ENCODE measurements at regions not wholly inside any gene's neighbourhood (a gene's known extent, or its start where the extent isn't known, plus 50 kb on each side); places are given as distances from the start of the nearest gene placed in this dataset.

GRCh38 chr20:39911497-39911896 lies 777.5 kb downstream of the MAFB start:
- TF ChIP-seq POLR2AphosphoS5 (IDR thresholded peaks at IDR 0.05; ENCODE audit: low read depth, low read length), result no peak
- no peak for TF ChIP-seq SPI1 (IDR thresholded peaks at IDR 0.05; ENCODE audit: low read depth, low read length)
- no peak for TF ChIP-seq POLR2A (IDR thresholded peaks at IDR 0.05; ENCODE audit: low read depth, low read length)
- FAIRE-seq (no peak), DNase-seq (ENCODE audit: insufficient read length, low spot score) (no peak)

DNA sequence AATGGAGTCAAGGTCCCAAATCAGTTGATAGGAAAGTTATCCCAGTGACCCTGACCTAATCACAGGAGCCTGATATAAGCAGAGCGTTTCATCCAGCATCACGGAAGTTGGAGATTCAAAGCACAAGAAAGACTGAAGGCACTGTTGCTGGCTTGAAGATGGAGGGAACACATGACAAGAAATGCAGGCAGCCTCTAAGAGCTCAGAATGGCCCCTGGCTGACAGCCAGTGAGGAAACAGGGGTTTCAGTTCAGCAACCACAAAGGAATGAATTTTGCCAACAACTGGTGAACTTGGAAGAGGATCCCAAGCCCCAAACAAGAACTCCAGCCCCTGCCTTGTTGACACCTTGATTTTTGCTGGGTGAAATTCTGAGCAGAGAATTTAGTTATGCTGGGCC lies 778.5 kb downstream of the MAFB start:
- FAIRE-seq (no peak), DNase-seq (ENCODE audit: insufficient read length, low spot score) (no peak)
- TF ChIP-seq POLR2A (IDR thresholded peaks at IDR 0.05; ENCODE audit: low read depth, low read length) (no peak), SPI1 (IDR thresholded peaks at IDR 0.05; ENCODE audit: low read depth, low read length) (no peak), POU2F2 (IDR thresholded peaks at IDR 0.05; ENCODE audit: low read depth, low read length) (no peak), TAF1 (IDR thresholded peaks at IDR 0.05; ENCODE audit: low read depth, low read length) (no peak), POLR2AphosphoS5 (IDR thresholded peaks at IDR 0.05; ENCODE audit: low read depth, low read length) (no peak), PAX5 (IDR thresholded peaks at IDR 0.05; ENCODE audit: insufficient read depth, low read length, severe bottlenecking) (no peak)

DNA sequence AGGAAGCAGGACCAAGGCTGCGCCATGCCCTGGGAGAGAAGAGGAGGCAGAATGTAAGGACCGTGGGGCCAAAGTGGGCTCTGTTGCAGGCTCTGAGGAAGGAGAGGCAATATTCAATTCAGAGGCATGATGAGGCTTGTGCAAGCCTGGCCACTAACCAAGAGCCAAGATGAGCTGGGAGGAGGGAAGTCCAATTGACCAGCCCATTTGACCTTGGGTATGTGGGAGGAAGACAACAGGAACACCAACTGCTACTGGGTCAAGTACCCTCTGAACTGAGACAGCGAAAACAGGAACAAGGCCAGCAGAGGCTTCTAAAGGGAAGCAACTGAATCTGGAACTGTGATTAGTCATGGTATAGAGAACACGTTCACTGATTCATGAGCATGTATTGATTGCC lies 779.6 kb downstream of the MAFB start:
- DNase-seq (ENCODE audit: insufficient read length, low spot score), result no peak
- no peak for FAIRE-seq
- TF ChIP-seq TAF1 (IDR thresholded peaks at IDR 0.05; ENCODE audit: low read depth, low read length), result no peak
- TF ChIP-seq POU2F2 (IDR thresholded peaks at IDR 0.05; ENCODE audit: low read depth, low read length), result no peak
- no peak for TF ChIP-seq POLR2AphosphoS5 (IDR thresholded peaks at IDR 0.05; ENCODE audit: low read depth, low read length)
- TF ChIP-seq PAX5 (IDR thresholded peaks at IDR 0.05; ENCODE audit: insufficient read depth, low read length, severe bottlenecking), result no peak
- no peak for TF ChIP-seq POLR2A (IDR thresholded peaks at IDR 0.05; ENCODE audit: low read depth, low read length)
- TF ChIP-seq SPI1 (IDR thresholded peaks at IDR 0.05; ENCODE audit: low read depth, low read length), result no peak

GRCh38 chr20:39904476-39905112 lies 784.4 kb downstream of the MAFB start:
- FAIRE-seq (no peak), DNase-seq (ENCODE audit: insufficient read length, low spot score) (no peak)
- TF ChIP-seq PAX5 (IDR thresholded peaks at IDR 0.05; ENCODE audit: insufficient read depth, low read length, severe bottlenecking), result no peak
- no peak for TF ChIP-seq SPI1 (IDR thresholded peaks at IDR 0.05; ENCODE audit: low read depth, low read length)
- no peak for TF ChIP-seq POU2F2 (IDR thresholded peaks at IDR 0.05; ENCODE audit: low read depth, low read length)
- TF ChIP-seq POLR2AphosphoS5 (IDR thresholded peaks at IDR 0.05; ENCODE audit: low read depth, low read length), result no peak
- no peak for TF ChIP-seq TAF1 (IDR thresholded peaks at IDR 0.05; ENCODE audit: low read depth, low read length)
- no peak for TF ChIP-seq POLR2A (IDR thresholded peaks at IDR 0.05; ENCODE audit: low read depth, low read length)

DNA sequence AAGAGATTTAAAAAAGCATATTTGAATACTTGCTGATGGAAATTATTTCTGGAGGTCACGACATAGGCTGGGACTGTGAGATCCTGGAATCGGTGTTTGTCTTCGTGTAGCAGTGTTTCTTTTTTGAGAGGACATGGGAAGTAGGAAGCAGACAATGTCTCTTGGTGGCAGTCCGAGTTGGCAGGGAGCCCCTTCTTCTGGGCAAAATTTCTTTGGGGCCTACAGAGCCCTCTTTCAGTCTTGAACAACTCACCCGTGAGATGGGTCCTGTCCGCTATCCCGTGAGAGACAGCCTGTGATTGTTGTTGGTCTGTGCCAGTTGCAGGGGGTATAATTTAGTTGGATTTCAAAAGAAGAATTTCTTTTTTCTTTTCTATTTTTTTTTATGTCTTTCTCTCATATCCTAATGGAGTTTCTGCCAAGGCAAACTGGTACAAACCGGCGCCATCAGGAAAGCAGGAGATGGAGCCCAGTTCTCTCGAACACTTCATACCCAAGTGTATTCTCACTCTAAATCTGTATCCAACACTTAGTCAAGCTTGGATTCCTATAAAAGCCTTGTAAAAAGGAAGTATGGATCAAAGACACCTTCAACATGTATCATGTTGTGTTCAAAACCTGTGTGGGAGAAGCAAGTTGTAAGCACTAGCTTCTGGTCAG lies 785.1 kb downstream of the MAFB start:
- no peak for DNase-seq (ENCODE audit: insufficient read length, low spot score)
- FAIRE-seq, result no peak
- TF ChIP-seq TAF1 (IDR thresholded peaks at IDR 0.05; ENCODE audit: low read depth, low read length) (no peak), POLR2AphosphoS5 (IDR thresholded peaks at IDR 0.05; ENCODE audit: low read depth, low read length) (no peak), PAX5 (IDR thresholded peaks at IDR 0.05; ENCODE audit: insufficient read depth, low read length, severe bottlenecking) (no peak), SPI1 (IDR thresholded peaks at IDR 0.05; ENCODE audit: low read depth, low read length) (no peak), POU2F2 (IDR thresholded peaks at IDR 0.05; ENCODE audit: low read depth, low read length) (no peak), POLR2A (IDR thresholded peaks at IDR 0.05; ENCODE audit: low read depth, low read length) (no peak)

- TF ChIP-seq PAX5 (IDR thresholded peaks at IDR 0.05; ENCODE audit: insufficient read depth, low read length, severe bottlenecking), result no peak
- DNase-seq (ENCODE audit: insufficient read length, low spot score) (no peak), FAIRE-seq (no peak)
Observed at GRCh38 chr20:39899881-39900280, 789.2 kb downstream of the MAFB start.

GRCh38 chr20:39898467-39898852 lies 790.6 kb downstream of the MAFB start:
- TF ChIP-seq TAF1 (IDR thresholded peaks at IDR 0.05; ENCODE audit: low read depth, low read length) (no peak), POLR2AphosphoS5 (IDR thresholded peaks at IDR 0.05; ENCODE audit: low read depth, low read length) (no peak), POU2F2 (IDR thresholded peaks at IDR 0.05; ENCODE audit: low read depth, low read length) (no peak), POLR2A (IDR thresholded peaks at IDR 0.05; ENCODE audit: low read depth, low read length) (no peak), SPI1 (IDR thresholded peaks at IDR 0.05; ENCODE audit: low read depth, low read length) (no peak), PAX5 (IDR thresholded peaks at IDR 0.05; ENCODE audit: insufficient read depth, low read length, severe bottlenecking) (no peak)
- FAIRE-seq, result no peak
- DNase-seq (ENCODE audit: insufficient read length, low spot score), result no peak

DNA sequence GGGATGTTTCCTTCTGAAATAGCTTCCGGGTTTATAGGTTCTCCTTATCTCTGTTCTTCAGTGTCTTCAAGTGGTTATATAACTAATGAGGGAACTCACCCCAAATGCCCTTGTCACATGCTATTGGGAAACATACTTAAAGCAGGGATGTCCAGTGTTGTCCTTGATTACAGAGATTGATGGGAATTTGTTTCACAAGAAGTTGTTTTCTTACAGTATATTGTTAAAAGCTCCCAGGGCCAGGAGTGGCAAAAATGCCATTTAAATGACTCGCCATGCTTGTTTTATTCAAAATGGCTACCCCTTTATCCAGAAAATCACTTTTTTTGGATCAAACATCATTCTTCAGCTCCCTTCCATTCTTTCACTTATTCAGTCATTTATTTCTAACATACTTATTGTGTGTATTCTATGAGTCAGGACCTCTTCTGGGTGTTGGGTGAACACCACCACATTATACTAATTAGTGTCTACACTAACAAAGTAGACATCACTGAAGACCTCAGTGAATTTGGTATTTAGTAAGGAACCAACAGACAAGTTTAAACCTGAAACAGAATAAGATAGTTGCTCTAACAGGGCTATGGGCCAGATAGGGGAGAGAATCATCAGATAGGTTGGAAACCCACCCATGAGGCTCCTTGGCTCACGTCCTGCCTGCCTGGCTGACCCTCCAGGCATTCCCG lies 791.1 kb downstream of the MAFB start:
- FAIRE-seq, result no peak
- TF ChIP-seq POU2F2 (IDR thresholded peaks at IDR 0.05; ENCODE audit: low read depth, low read length) (no peak), SPI1 (IDR thresholded peaks at IDR 0.05; ENCODE audit: low read depth, low read length) (no peak), TAF1 (IDR thresholded peaks at IDR 0.05; ENCODE audit: low read depth, low read length) (no peak), POLR2AphosphoS5 (IDR thresholded peaks at IDR 0.05; ENCODE audit: low read depth, low read length) (no peak), POLR2A (IDR thresholded peaks at IDR 0.05; ENCODE audit: low read depth, low read length) (no peak), PAX5 (IDR thresholded peaks at IDR 0.05; ENCODE audit: insufficient read depth, low read length, severe bottlenecking) (no peak)
- no peak for DNase-seq (ENCODE audit: insufficient read length, low spot score)

DNA sequence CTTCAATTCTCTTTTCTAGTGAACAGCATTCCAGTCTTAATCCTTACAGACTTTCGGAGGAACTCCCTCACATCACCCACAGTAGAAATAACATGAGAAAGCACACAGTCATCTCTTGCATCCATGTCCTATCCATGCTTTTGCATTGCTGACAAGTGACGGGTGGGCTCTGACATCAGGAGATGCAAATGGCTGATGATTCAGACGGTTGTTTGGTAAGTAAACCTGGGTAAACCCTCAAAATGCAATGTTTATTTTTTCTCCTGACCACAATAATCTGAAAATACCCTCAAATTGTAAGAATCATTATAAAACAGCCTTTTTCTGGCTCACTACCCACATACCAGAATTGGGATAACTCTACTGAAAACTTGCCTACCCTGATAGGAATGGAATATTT lies 792.0 kb downstream of the MAFB start:
- DNase-seq (ENCODE audit: insufficient read length, low spot score), result no peak
- no peak for FAIRE-seq

More for the DNA sequence above, 792.0 kb downstream of the MAFB start:
- TF ChIP-seq TAF1 (IDR thresholded peaks at IDR 0.05; ENCODE audit: low read depth, low read length) (no peak), POU2F2 (IDR thresholded peaks at IDR 0.05; ENCODE audit: low read depth, low read length) (no peak), PAX5 (IDR thresholded peaks at IDR 0.05; ENCODE audit: insufficient read depth, low read length, severe bottlenecking) (no peak), POLR2AphosphoS5 (IDR thresholded peaks at IDR 0.05; ENCODE audit: low read depth, low read length) (no peak), POLR2A (IDR thresholded peaks at IDR 0.05; ENCODE audit: low read depth, low read length) (no peak), SPI1 (IDR thresholded peaks at IDR 0.05; ENCODE audit: low read depth, low read length) (no peak)

All from GM12891 (cell line).